ENCODE measurements at regions not wholly inside any gene's neighbourhood (a gene's known extent, or its start where the extent isn't known, plus 50 kb on each side); places are given as distances from the start of the nearest gene placed in this dataset.

DNA sequence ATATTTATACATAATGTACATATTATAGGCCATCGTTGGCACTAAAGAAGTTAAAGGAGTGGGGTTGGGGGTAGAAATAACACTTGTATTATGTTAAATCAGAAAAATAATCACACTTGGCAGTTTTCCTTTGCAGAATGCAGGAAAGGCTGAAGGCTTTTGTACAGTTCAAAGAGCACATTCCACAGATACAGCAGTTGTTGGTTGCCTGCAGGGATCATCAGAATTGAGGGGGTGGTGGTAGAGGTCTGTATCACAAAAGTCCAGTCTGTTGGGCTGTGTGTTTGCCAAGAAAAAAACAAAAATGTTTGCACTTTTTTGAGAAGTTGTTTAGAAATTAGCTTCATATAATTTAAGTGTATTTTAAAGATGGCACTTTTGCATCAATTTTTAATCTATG, 231.8 kb upstream of the FOXP2 start:
- Histone ChIP-seq H4K20me1 (ENCODE audit: control insufficient read depth, extremely low read depth, insufficient read depth, low read length) (no peaks in the 10 kb centered on the region), H3K9me3 (ENCODE audit: control insufficient read depth, low read depth, low read length) (no peaks in the 10 kb centered on the region), H3K36me3 (ENCODE audit: control insufficient read depth in 2 of 2, extremely low read depth in 1 of 2, insufficient read depth in 2 of 2, low read length in 2 of 2) (no peaks in the 10 kb centered on the region), H3K9ac (ENCODE audit: control insufficient read depth, extremely low read depth, insufficient read depth, low read length) (no peak overlapping the region), H3K4me1 (ENCODE audit: control insufficient read depth, extremely low read depth, insufficient read depth, low read length) (peaks cover 5% of the 10 kb centered on the region), H3K27ac (ENCODE audit: control insufficient read depth, insufficient read depth, low read length) (no peak overlapping the region), H3K4me2 (ENCODE audit: control insufficient read depth, extremely low read depth, insufficient read depth, low read depth, low read length) (no peak overlapping the region), H3K79me2 (ENCODE audit: control insufficient read depth, insufficient read depth, low read length) (no peaks in the 10 kb centered on the region), H3K9me1 (ENCODE audit: control insufficient read depth, extremely low read depth, insufficient read depth, low read length) (no peaks in the 10 kb centered on the region), H3K4me3 (ENCODE audit: control insufficient read depth in 2 of 3, extremely low read depth in 1 of 3, insufficient read depth in 2 of 3, low read depth in 1 of 3, low read length in 3 of 3) (no peak overlapping the region), H2AFZ (ENCODE audit: control insufficient read depth, low read length) (no peak overlapping the region), H3K27me3 (ENCODE audit: control insufficient read depth, extremely low read depth, insufficient read depth, low read length) (no peaks in the 10 kb centered on the region)
- FAIRE-seq (no peak), DNase-seq (ENCODE audit: low read depth, low spot score) (no peak)
- TF ChIP-seq EZH2 (IDR thresholded peaks at IDR 0.05; ENCODE audit: low read length) = no peak
- TF ChIP-seq, protein P1, sequence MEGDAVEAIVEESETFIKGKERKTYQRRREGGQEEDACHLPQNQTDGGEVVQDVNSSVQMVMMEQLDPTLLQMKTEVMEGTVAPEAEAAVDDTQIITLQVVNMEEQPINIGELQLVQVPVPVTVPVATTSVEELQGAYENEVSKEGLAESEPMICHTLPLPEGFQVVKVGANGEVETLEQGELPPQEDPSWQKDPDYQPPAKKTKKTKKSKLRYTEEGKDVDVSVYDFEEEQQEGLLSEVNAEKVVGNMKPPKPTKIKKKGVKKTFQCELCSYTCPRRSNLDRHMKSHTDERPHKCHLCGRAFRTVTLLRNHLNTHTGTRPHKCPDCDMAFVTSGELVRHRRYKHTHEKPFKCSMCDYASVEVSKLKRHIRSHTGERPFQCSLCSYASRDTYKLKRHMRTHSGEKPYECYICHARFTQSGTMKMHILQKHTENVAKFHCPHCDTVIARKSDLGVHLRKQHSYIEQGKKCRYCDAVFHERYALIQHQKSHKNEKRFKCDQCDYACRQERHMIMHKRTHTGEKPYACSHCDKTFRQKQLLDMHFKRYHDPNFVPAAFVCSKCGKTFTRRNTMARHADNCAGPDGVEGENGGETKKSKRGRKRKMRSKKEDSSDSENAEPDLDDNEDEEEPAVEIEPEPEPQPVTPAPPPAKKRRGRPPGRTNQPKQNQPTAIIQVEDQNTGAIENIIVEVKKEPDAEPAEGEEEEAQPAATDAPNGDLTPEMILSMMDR (optimal IDR thresholded peaks at IDR 0.05 in 1 of 3, IDR thresholded peaks at IDR 0.05 in 1 of 3, conservative IDR thresholded peaks at IDR 0.05 in 1 of 3; ENCODE audit: extremely low read depth in 1 of 3, insufficient read depth in 2 of 3, low read length in 3 of 3) = no peak
- dilution Hi-C loops (cut with MboI; ENCODE audit: extremely low pct_ligation_motif_present, low sequenced_read_pairs) = no loop called here

DNA sequence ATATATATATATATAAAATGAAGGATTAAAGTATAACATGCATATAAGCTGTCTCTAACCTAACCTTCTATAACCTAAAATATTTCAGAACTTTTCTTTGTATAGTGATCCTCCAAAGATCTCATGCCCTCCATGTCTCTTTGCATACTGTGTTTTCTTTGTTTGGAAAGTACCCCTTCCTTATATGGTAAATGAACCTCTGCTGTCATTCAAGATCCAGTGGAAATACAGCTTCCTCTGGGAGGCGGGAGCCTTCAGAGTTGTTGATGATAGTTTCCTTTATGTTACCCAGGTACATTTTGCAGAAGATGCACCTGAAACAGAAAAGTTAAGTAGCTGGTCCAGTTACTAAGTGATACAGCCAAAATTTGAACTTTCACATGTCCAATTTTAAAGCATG, 233.3 kb upstream of the FOXP2 start:
- no peaks in the 10 kb centered on the region for H3K9me3 ChIP-seq (ENCODE audit: control insufficient read depth, low read depth, low read length)
- H4K20me1 ChIP-seq (ENCODE audit: control insufficient read depth, extremely low read depth, insufficient read depth, low read length) = no peaks in the 10 kb centered on the region
- H3K27me3 ChIP-seq (ENCODE audit: control insufficient read depth, extremely low read depth, insufficient read depth, low read length) = no peaks in the 10 kb centered on the region
- dilution Hi-C loops (cut with MboI; ENCODE audit: extremely low pct_ligation_motif_present, low sequenced_read_pairs) = no loop called here
- no peak overlapping the region for H2AFZ ChIP-seq (ENCODE audit: control insufficient read depth, low read length)
- no peak overlapping the region for H3K4me3 ChIP-seq (ENCODE audit: control insufficient read depth in 2 of 3, extremely low read depth in 1 of 3, insufficient read depth in 2 of 3, low read depth in 1 of 3, low read length in 3 of 3)
- FAIRE-seq (no peak), DNase-seq (ENCODE audit: low read depth, low spot score) (no peak)
- H3K9me1 ChIP-seq (ENCODE audit: control insufficient read depth, extremely low read depth, insufficient read depth, low read length) = no peaks in the 10 kb centered on the region
- no peak overlapping the region for H3K9ac ChIP-seq (ENCODE audit: control insufficient read depth, extremely low read depth, insufficient read depth, low read length)
- TF ChIP-seq EZH2 (IDR thresholded peaks at IDR 0.05; ENCODE audit: low read length) = no peak
- TF ChIP-seq, protein P1 (optimal IDR thresholded peaks at IDR 0.05 in 1 of 3, IDR thresholded peaks at IDR 0.05 in 1 of 3, conservative IDR thresholded peaks at IDR 0.05 in 1 of 3; ENCODE audit: extremely low read depth in 1 of 3, insufficient read depth in 2 of 3, low read length in 3 of 3) = no peak
- peaks cover 5% of the 10 kb centered on the region for H3K4me1 ChIP-seq (ENCODE audit: control insufficient read depth, extremely low read depth, insufficient read depth, low read length)
- H3K27ac ChIP-seq (ENCODE audit: control insufficient read depth, insufficient read depth, low read length) = no peak overlapping the region
- no peak overlapping the region for H3K4me2 ChIP-seq (ENCODE audit: control insufficient read depth, extremely low read depth, insufficient read depth, low read depth, low read length)
- H3K79me2 ChIP-seq (ENCODE audit: control insufficient read depth, insufficient read depth, low read length) = no peaks in the 10 kb centered on the region
- H3K36me3 ChIP-seq (ENCODE audit: control insufficient read depth in 2 of 2, extremely low read depth in 1 of 2, insufficient read depth in 2 of 2, low read length in 2 of 2) = no peaks in the 10 kb centered on the region

All from keratinocyte (primary cell).